ENCODE measurements at regions not wholly inside any gene's neighbourhood (a gene's known extent, or its start where the extent isn't known, plus 50 kb on each side); places are given as distances from the start of the nearest gene placed in this dataset.

GRCh38 chr6:22825210-22825609 lies 255.8 kb downstream of the HDGFL1 start:
- H3K36me3 Mint-ChIP-seq (ENCODE audit: low read depth): no peaks in the 10 kb centered on the region
- ChIA-PET CTCF (interaction anchor here (0.7 kb wide), 1 partner anchor 41 kb away, joined by 4 read pairs; no protein-coding TSS in a partner anchor), POLR2A (no interaction called here)

DNA sequence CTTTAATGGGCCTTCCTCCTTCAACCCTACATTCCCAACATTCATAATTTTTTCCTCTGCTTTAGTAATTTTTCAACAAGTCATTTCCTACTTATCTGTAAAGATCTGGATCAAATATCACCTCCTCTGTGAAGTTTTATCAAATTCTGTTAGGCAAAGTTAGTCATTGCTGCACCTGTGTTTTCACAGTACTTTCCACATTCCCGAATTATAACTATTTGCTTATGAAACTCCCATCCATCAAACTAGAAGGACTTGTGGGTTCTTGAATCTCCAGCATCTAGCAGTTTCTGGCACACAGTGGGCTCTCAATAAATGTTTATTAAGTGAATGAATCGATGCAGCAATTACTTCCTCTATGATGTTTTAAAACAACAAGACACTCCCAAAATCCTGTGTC lies 257.6 kb downstream of the HDGFL1 start:
- Mint-ChIP-seq H3K9me3 (ENCODE audit: low read depth) (no peaks in the 10 kb centered on the region), H3K4me1 (no peaks in the 10 kb centered on the region), H3K36me3 (ENCODE audit: low read depth) (no peaks in the 10 kb centered on the region), H3K4me3 (no peak overlapping the region), H3K27ac (no peak overlapping the region), H3K27me3 (no peaks in the 10 kb centered on the region)
- ChIA-PET POLR2A (no interaction called here), CTCF (interaction anchor here (0.6 kb wide), 1 partner anchor 178 kb away, joined by 4 read pairs; no protein-coding TSS in a partner anchor)
- ATAC-seq: no peak
- no peak for DNase-seq
- intact Hi-C loops (cut with DNase I, micrococcal nuclease): no loop called here

More at GRCh38 chr6:22825210-22825609, 255.8 kb downstream of the HDGFL1 start:
- no peaks in the 10 kb centered on the region for H3K27me3 Mint-ChIP-seq
- intact Hi-C loops (cut with DNase I, micrococcal nuclease): no loop called here
- H3K9me3 Mint-ChIP-seq (ENCODE audit: low read depth): no peaks in the 10 kb centered on the region
- no peaks in the 10 kb centered on the region for H3K4me1 Mint-ChIP-seq
- H3K4me3 Mint-ChIP-seq: no peak overlapping the region
- ATAC-seq (no peak), DNase-seq (no peak)
- H3K27ac Mint-ChIP-seq: no peak overlapping the region

GRCh38 chr6:22827760-22828159 lies 258.4 kb downstream of the HDGFL1 start:
- H3K4me3 Mint-ChIP-seq: no peak overlapping the region
- ATAC-seq (no peak), DNase-seq (no peak)
- H3K27me3 Mint-ChIP-seq: no peaks in the 10 kb centered on the region
- POLR2A ChIA-PET: no interaction called here
- intact Hi-C loops (cut with DNase I, micrococcal nuclease): no loop called here
- CTCF ChIA-PET: no interaction called here
- H3K4me1 Mint-ChIP-seq: no peaks in the 10 kb centered on the region
- no peaks in the 10 kb centered on the region for H3K9me3 Mint-ChIP-seq (ENCODE audit: low read depth)
- no peaks in the 10 kb centered on the region for H3K36me3 Mint-ChIP-seq (ENCODE audit: low read depth)
- H3K27ac Mint-ChIP-seq: no peak overlapping the region

- Mint-ChIP-seq H3K4me1 (no peaks in the 10 kb centered on the region), H3K4me3 (no peak overlapping the region), H3K36me3 (ENCODE audit: low read depth) (no peaks in the 10 kb centered on the region), H3K9me3 (ENCODE audit: low read depth) (no peaks in the 10 kb centered on the region), H3K27ac (no peak overlapping the region), H3K27me3 (no peaks in the 10 kb centered on the region)
- ChIA-PET CTCF (interaction anchor here (0.6 kb wide), 1 partner anchor 21 kb away, joined by 3 read pairs; no protein-coding TSS in a partner anchor), POLR2A (no interaction called here)
- peak; percentile 7 for DNase-seq
- intact Hi-C loops (cut with DNase I, micrococcal nuclease): no loop called here
- no peak for ATAC-seq
These were observed 259.1 kb downstream of the HDGFL1 start for GRCh38 chr6:22828179-22829062.

DNA sequence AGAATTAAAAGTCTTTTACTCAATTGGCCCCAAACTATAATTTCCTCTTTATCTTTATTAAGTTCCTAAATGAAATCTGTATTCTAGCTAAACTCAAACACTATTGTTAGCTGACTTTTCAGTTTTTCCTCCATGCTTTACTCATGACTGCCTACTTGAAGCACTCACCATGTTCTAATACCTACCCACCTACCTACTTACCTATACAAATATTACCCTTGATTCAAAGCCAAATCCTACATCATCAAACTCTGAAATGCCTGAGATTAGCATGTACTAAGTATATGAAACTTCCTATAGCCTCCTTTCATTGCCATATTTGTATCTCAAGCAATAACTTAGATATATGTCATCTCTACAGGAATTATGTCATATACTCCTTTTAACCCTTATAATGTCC lies 259.7 kb downstream of the HDGFL1 start:
- Mint-ChIP-seq H3K36me3 (ENCODE audit: low read depth) (no peaks in the 10 kb centered on the region), H3K27ac (no peak overlapping the region), H3K27me3 (no peaks in the 10 kb centered on the region), H3K4me3 (no peak overlapping the region), H3K4me1 (no peaks in the 10 kb centered on the region), H3K9me3 (ENCODE audit: low read depth) (no peaks in the 10 kb centered on the region)
- DNase-seq (no peak), ATAC-seq (no peak)
- ChIA-PET POLR2A (no interaction called here), CTCF (interaction anchor here (0.6 kb wide), 1 partner anchor 21 kb away, joined by 3 read pairs; no protein-coding TSS in a partner anchor)
- intact Hi-C loops (cut with DNase I, micrococcal nuclease): no loop called here

GRCh38 chr6:22830463-22830862 lies 261.1 kb downstream of the HDGFL1 start:
- no peak overlapping the region for H3K4me3 Mint-ChIP-seq
- ChIA-PET POLR2A (no interaction called here), CTCF (no interaction called here)
- H3K36me3 Mint-ChIP-seq (ENCODE audit: low read depth): no peaks in the 10 kb centered on the region
- H3K27me3 Mint-ChIP-seq: no peaks in the 10 kb centered on the region
- DNase-seq (no peak), ATAC-seq (no peak)
- H3K9me3 Mint-ChIP-seq (ENCODE audit: low read depth): no peaks in the 10 kb centered on the region
- intact Hi-C loops (cut with DNase I, micrococcal nuclease): no loop called here
- H3K27ac Mint-ChIP-seq: no peak overlapping the region
- no peaks in the 10 kb centered on the region for H3K4me1 Mint-ChIP-seq

DNA sequence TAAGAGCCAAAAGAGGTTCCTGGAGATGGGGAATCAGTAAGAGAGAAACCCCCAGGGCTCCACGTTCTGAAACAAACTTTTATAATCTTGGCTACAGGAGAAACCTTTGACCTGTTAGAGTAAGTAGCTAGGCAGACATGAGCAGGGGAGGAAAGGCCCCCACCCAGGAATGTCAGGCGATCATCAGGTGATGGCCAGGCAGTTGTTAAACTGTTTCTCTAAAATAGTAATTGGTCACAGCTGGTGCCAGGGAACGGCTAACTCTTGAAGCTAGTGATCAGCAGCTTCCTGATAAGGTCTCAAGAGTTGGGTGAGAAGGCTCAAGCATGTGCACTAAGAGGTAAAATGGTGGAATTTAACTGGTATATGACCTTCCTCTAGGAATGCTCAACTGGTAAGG lies 263.8 kb downstream of the HDGFL1 start:
- POLR2A ChIA-PET: no interaction called here
- no peak overlapping the region for H3K27ac Mint-ChIP-seq

GRCh38 chr6:22838345-22838744 lies 269.0 kb downstream of the HDGFL1 start:
- ATAC-seq (no peak), DNase-seq (no peak)
- Mint-ChIP-seq H3K9me3 (ENCODE audit: low read depth) (peaks cover 11% of the 10 kb centered on the region), H3K36me3 (ENCODE audit: low read depth) (peaks cover 2% of the 10 kb centered on the region), H3K27me3 (no peaks in the 10 kb centered on the region), H3K27ac (no peak overlapping the region), H3K4me3 (no peak overlapping the region), H3K4me1 (no peaks in the 10 kb centered on the region)
- POLR2A ChIA-PET: no interaction called here
- intact Hi-C loops (cut with DNase I, micrococcal nuclease): no loop called here
- CTCF ChIA-PET: no interaction called here

More for the DNA sequence above, 263.8 kb downstream of the HDGFL1 start:
- DNase-seq (no peak), ATAC-seq (no peak)
- Mint-ChIP-seq H3K27me3 (no peaks in the 10 kb centered on the region), H3K9me3 (ENCODE audit: low read depth) (peaks cover 1% of the 10 kb centered on the region), H3K4me3 (no peak overlapping the region), H3K36me3 (ENCODE audit: low read depth) (peaks cover 1% of the 10 kb centered on the region), H3K4me1 (no peaks in the 10 kb centered on the region)
- intact Hi-C loops (cut with DNase I, micrococcal nuclease): no loop called here
- CTCF ChIA-PET: no interaction called here

DNA sequence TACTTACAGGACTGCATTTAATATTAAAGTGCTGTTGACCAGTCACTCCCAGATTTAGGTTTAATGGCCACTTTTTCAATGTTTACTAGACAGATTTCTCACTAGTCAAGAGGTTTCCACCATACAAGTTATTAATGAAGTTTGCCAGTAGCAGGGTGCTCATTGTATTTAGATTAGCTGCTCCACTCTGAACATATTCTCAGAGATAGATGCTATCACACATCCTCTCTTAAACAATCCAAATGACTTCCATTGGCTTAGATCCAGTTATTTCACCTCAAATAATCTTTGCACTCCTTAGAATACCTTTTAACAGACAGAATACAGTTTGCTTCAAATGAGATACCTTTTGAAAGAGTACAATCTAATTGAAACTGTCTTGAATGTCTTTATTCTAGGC lies 276.1 kb downstream of the HDGFL1 start:
- Mint-ChIP-seq H3K4me1 (no peaks in the 10 kb centered on the region), H3K9me3 (ENCODE audit: low read depth) (no peaks in the 10 kb centered on the region), H3K27me3 (no peaks in the 10 kb centered on the region), H3K27ac (no peak overlapping the region), H3K4me3 (no peak overlapping the region), H3K36me3 (ENCODE audit: low read depth) (no peaks in the 10 kb centered on the region)
- ChIA-PET POLR2A (no interaction called here), CTCF (interaction anchor here (0.6 kb wide), 1 partner anchor 1256 kb away, joined by 3 read pairs; no protein-coding TSS in a partner anchor)
- intact Hi-C loops (cut with DNase I, micrococcal nuclease): no loop called here
- ATAC-seq (no peak), DNase-seq (no peak)

- no peaks in the 10 kb centered on the region for H3K4me1 Mint-ChIP-seq
- no peaks in the 10 kb centered on the region for H3K36me3 Mint-ChIP-seq (ENCODE audit: low read depth)
- POLR2A ChIA-PET: no interaction called here
- H3K27ac Mint-ChIP-seq: no peak overlapping the region
- DNase-seq: no peak
- ATAC-seq: no peak
- CTCF ChIA-PET: no interaction called here
- H3K9me3 Mint-ChIP-seq (ENCODE audit: low read depth): no peaks in the 10 kb centered on the region
- H3K27me3 Mint-ChIP-seq: no peaks in the 10 kb centered on the region
- no peak overlapping the region for H3K4me3 Mint-ChIP-seq
- intact Hi-C loops (cut with DNase I, micrococcal nuclease): no loop called here
These were observed 278.8 kb downstream of the HDGFL1 start for GRCh38 chr6:22848121-22848520.

- CTCF ChIA-PET: interaction anchor here (0.6 kb wide), 1 partner anchor 21 kb away, joined by 3 read pairs; no protein-coding TSS in a partner anchor
- POLR2A ChIA-PET: no interaction called here
- Mint-ChIP-seq H3K27ac (no peak overlapping the region), H3K9me3 (ENCODE audit: low read depth) (no peaks in the 10 kb centered on the region), H3K4me1 (no peaks in the 10 kb centered on the region), H3K36me3 (ENCODE audit: low read depth) (no peaks in the 10 kb centered on the region), H3K27me3 (no peaks in the 10 kb centered on the region), H3K4me3 (no peak overlapping the region)
- intact Hi-C loops (cut with DNase I, micrococcal nuclease): no loop called here
- DNase-seq (no peak), ATAC-seq (no peak)
These were observed 280.6 kb downstream of the HDGFL1 start for GRCh38 chr6:22849921-22850320.

GRCh38 chr6:22852101-22852500 lies 282.7 kb downstream of the HDGFL1 start:
- H3K4me3 Mint-ChIP-seq: no peak overlapping the region
- H3K27me3 Mint-ChIP-seq: peaks cover 2% of the 10 kb centered on the region
- H3K9me3 Mint-ChIP-seq (ENCODE audit: low read depth): no peaks in the 10 kb centered on the region
- H3K36me3 Mint-ChIP-seq (ENCODE audit: low read depth): no peaks in the 10 kb centered on the region
- no peak for DNase-seq
- POLR2A ChIA-PET: no interaction called here
- CTCF ChIA-PET: no interaction called here
- H3K4me1 Mint-ChIP-seq: no peaks in the 10 kb centered on the region
- intact Hi-C loops (cut with DNase I, micrococcal nuclease): no loop called here
- no peak overlapping the region for H3K27ac Mint-ChIP-seq
- ATAC-seq: no peak

Data from activated CD4-positive, alpha-beta T cell treated with anti-CD3 and anti-CD28 coated beads for 36 hours (primary cell).